IMR-90 (cell line): ENCODE measurements at regions not wholly inside any gene's neighbourhood (a gene's known extent, or its start where the extent isn't known, plus 50 kb on each side); places are given as distances from the start of the nearest gene placed in this dataset.

Experiments used
- ATAC-seq: fragments of 200-7000 bp; cut with Tn5 transposase; 2 replicates; pipeline ENCODE4 v1.9.1; 2020; ENCODE audit warnings: low read depth, mild to moderate bottlenecking, moderate library complexity
- BruUV-seq: library from RNA; stranded (reverse); fragments of 400-500 nt; replicated peaks from 2 replicates; lab custom pipeline; 2021; lab: Mats Ljungman, UMichigan
- CTCF ChIA-PET: fragments of 300-600 bp; formaldehyde crosslinking; extraction: SDS; loops from one replicate; lab custom pipeline; 2021; ENCODE audit warnings: antibody characterized with exemption; lab: Yijun Ruan, JAX
- POLR2A ChIA-PET: fragments of 300-600 bp; sonication (Branson Sonifier 250); formaldehyde crosslinking; loops from one replicate; lab custom pipeline; 2022; ENCODE audit warnings: antibody characterized with exemption; ENCODE audit not compliant: unreplicated experiment; lab: Charles Lee
- DNase-seq: peaks from one replicate; pipeline ENCODE4 v3.0.0; 2013
- H2AFZ ChIP-seq: replicated peaks from 2 replicates; pipeline ENCODE3; 2013; ENCODE audit warnings: low read length, mild to moderate bottlenecking; ENCODE audit not compliant: poor library complexity
- H2AK5ac ChIP-seq: 2 replicates; pipeline ENCODE4 v1.6.1; 2013; ENCODE audit warnings: low read depth, low read length, inconsistent platforms
- H2AK9ac ChIP-seq: replicated peaks from 2 replicates; pipeline ENCODE3; 2013; ENCODE audit warnings: mild to moderate bottlenecking, low read depth, low read length, moderate library complexity; ENCODE audit not compliant: poor library complexity
- H2BK120ac ChIP-seq: 2 replicates; pipeline ENCODE4 v1.6.1; 2013; ENCODE audit warnings: low read depth, low read length, inconsistent platforms
- H2BK15ac ChIP-seq: 3 replicates; pipeline ENCODE4 v1.6.1; 2013; ENCODE audit warnings: low read depth, low read length, inconsistent platforms
- H2BK20ac ChIP-seq: 2 replicates; pipeline ENCODE4 v1.6.1; 2013; ENCODE audit warnings: low read depth, mild to moderate bottlenecking, inconsistent platforms, low read length, moderate library complexity
- H2BK5ac ChIP-seq: 2 replicates; pipeline ENCODE4 v1.6.1; 2013; ENCODE audit warnings: mild to moderate bottlenecking, low read depth, low read length, inconsistent platforms; ENCODE audit not compliant: poor library complexity, severe bottlenecking
- H3K14ac ChIP-seq: replicated peaks from 2 replicates; pipeline ENCODE4 v1.6.1; 2013; ENCODE audit warnings: low read depth, low read length, inconsistent platforms
- H3K18ac ChIP-seq: 2 replicates; pipeline ENCODE4 v1.6.1; 2013; ENCODE audit warnings: low read depth, low read length, control low read depth
- H3K23ac ChIP-seq: 2 replicates; pipeline ENCODE4 v1.6.1; 2013; ENCODE audit warnings: low read depth, low read length, inconsistent platforms
- H3K27ac ChIP-seq: 2 replicates; pipeline ENCODE4 v1.5.1; 2013; ENCODE audit warnings: mild to moderate bottlenecking, control low read depth, low read length; ENCODE audit not compliant: insufficient read depth
- H3K27me3 ChIP-seq: 2 replicates; pipeline ENCODE4 v1.6.1; 2013; ENCODE audit warnings: low read length; ENCODE audit not compliant: control insufficient read depth, insufficient read depth
- H3K36me3 ChIP-seq: 2 replicates; pipeline ENCODE4 v1.6.1; 2013; ENCODE audit warnings: low read length, mixed read lengths; ENCODE audit not compliant: control insufficient read depth, insufficient read depth
- H3K4ac ChIP-seq: 2 replicates; pipeline ENCODE4 v1.6.1; 2013; ENCODE audit warnings: low read depth, low read length, inconsistent platforms
- H3K4me1 ChIP-seq: 2 replicates; pipeline ENCODE4 v1.6.1; 2013; ENCODE audit warnings: low read length, mixed read lengths; ENCODE audit not compliant: control insufficient read depth, insufficient read depth
- H3K4me2 ChIP-seq: 2 replicates; pipeline ENCODE4 v1.6.1; 2013; ENCODE audit warnings: low read depth, mild to moderate bottlenecking, control low read depth, low read length, moderate library complexity
- H3K4me3 ChIP-seq: 2 replicates; pipeline ENCODE4 v1.5.1; 2013; ENCODE audit warnings: low read depth, mild to moderate bottlenecking, control low read depth, low read length, moderate library complexity; ENCODE audit not compliant: insufficient read depth
- H3K56ac ChIP-seq: 2 replicates; pipeline ENCODE4 v1.6.1; 2013; ENCODE audit warnings: low read length, inconsistent platforms; ENCODE audit not compliant: insufficient read depth; ENCODE audit errors: extremely low read depth
- H3K79me1 ChIP-seq, 2 experiments: 2 replicates each; pipeline ENCODE4 v1.6.1; 2013; ENCODE audit warnings: low read length in 2 of 2, inconsistent platforms in 1 of 2, low read depth in 1 of 2
- H3K9ac ChIP-seq: 2 replicates; pipeline ENCODE4 v1.6.1; 2013; ENCODE audit warnings: low read depth, low read length, control low read depth
- H3K9me1 ChIP-seq: 2 replicates; pipeline ENCODE4 v1.6.1; 2013; ENCODE audit warnings: low read length, inconsistent platforms; ENCODE audit not compliant: insufficient read depth
- H3K9me3 ChIP-seq: 2 replicates; pipeline ENCODE4 v1.6.1; 2013; ENCODE audit warnings: low read length; ENCODE audit not compliant: control insufficient read depth, insufficient read depth
- H4K20me1 ChIP-seq: 2 replicates; pipeline ENCODE4 v1.6.1; 2013; ENCODE audit warnings: low read length, inconsistent platforms; ENCODE audit not compliant: insufficient read depth
- H4K5ac ChIP-seq: 2 replicates; pipeline ENCODE4 v1.6.1; 2013; ENCODE audit warnings: mild to moderate bottlenecking, low read depth, low read length, control low read depth
- H4K8ac ChIP-seq, 2 experiments: 2 replicates each; pipeline ENCODE4 v1.6.1; 2013; ENCODE audit warnings: low read depth in 2 of 2, low read length in 2 of 2, control low read depth in 1 of 2, inconsistent platforms in 1 of 2
- H4K91ac ChIP-seq: 2 replicates; pipeline ENCODE4 v1.6.1; 2013; ENCODE audit warnings: low read depth, low read length, inconsistent platforms; ENCODE audit not compliant: insufficient read depth
- RCOR1 ChIP-seq: IDR thresholded peaks from 2 replicates; pipeline ENCODE4 v1.6.1; 2012; ENCODE audit warnings: mild to moderate bottlenecking, low read length, improper control_type of control experiment; ENCODE audit not compliant: insufficient replicate concordance
- WGBS, 2 experiments: methylation state at CpG; one replicate each; pipeline versions ENCODE4 v1.1.5 to v1.1.7; 2013; ENCODE audit warnings: missing lambda C conversion rate in 2 of 2; ENCODE audit not compliant: insufficient read length in 1 of 2; ENCODE audit errors: extremely low coverage in 2 of 2; 5-methylcytosine and 5-hydroxymethylcytosine counted together
- dilution Hi-C: fragments of 300-500 bp; cut with HindIII; formaldehyde crosslinking; loops from one replicate; pipeline ENCODE4 v1.14.3; 2018; ENCODE audit warnings: low sequenced_read_pairs; ENCODE audit not compliant: unreplicated experiment
- in situ Hi-C: fragments of 300-500 bp; cut with MboI; formaldehyde crosslinking; loops from 3 replicates; pipeline ENCODE4 v1.14.3; 2019; ENCODE audit warnings: low sequenced_read_pairs, inconsistent platforms, mixed read lengths
- intact Hi-C: fragments of 100-400 bp; cut with micrococcal nuclease; formaldehyde crosslinking; loops from 2 replicates; pipeline ENCODE4 v1.10.0; 2022

- in situ Hi-C loops = no loop called here
- Histone ChIP-seq H4K5ac (no peak overlapping the region), H3K14ac (no peak overlapping the region), H3K4me3 (no peak overlapping the region), H3K36me3 (no peaks in the 10 kb centered on the region), H4K8ac (no peak overlapping the region), H3K9me3 (no peaks in the 10 kb centered on the region), H3K27me3 (no peaks in the 10 kb centered on the region), H2BK120ac (no peak overlapping the region), H2BK15ac (no peak overlapping the region), H4K20me1 (no peaks in the 10 kb centered on the region), H3K23ac (no peak overlapping the region), H2AK9ac (no peak overlapping the region), H3K4me1 (no peaks in the 10 kb centered on the region), H3K18ac (no peak overlapping the region), H3K56ac (no peak overlapping the region), H2BK20ac (no peak overlapping the region), H4K91ac (no peak overlapping the region), H3K4ac (no peak overlapping the region), H3K4me2 (no peak overlapping the region), H3K9ac (no peak overlapping the region), H3K79me1 (no peaks in the 10 kb centered on the region), H2AK5ac (no peak overlapping the region), H2BK5ac (no peak overlapping the region), H2AFZ (no peak overlapping the region), H3K9me1 (no peaks in the 10 kb centered on the region), H3K27ac (no peak overlapping the region)
- TF ChIP-seq RCOR1 = no peak
- dilution Hi-C loops = no loop called here
- intact Hi-C loops = no loop called here
- no peak for DNase-seq
- WGBS, 2 experiments = 100% methylated on average over 2 of the region's 5 CpGs; no CpG with 5 or more reads in 1 of the 2 experiments
- BruUV-seq = no TSS peak
- no peak for ATAC-seq
- ChIA-PET POLR2A (no interaction called here), CTCF (no interaction called here)
Measured at GRCh38 chr12:107423531-107423930, 262.1 kb upstream of the PWP1 start.
